ENCODE measurements at regions not wholly inside any gene's neighbourhood (a gene's known extent, or its start where the extent isn't known, plus 50 kb on each side); places are given as distances from the start of the nearest gene placed in this dataset.
A peak's percentile ranks its signal among the peaks of the same experiment; 100 is the strongest.
"Not testable (repeated sequence)": the region's sequence is repeated elsewhere in the genome, so short reads cannot be mapped to it uniquely, and the experiment has no call there.

DNA sequence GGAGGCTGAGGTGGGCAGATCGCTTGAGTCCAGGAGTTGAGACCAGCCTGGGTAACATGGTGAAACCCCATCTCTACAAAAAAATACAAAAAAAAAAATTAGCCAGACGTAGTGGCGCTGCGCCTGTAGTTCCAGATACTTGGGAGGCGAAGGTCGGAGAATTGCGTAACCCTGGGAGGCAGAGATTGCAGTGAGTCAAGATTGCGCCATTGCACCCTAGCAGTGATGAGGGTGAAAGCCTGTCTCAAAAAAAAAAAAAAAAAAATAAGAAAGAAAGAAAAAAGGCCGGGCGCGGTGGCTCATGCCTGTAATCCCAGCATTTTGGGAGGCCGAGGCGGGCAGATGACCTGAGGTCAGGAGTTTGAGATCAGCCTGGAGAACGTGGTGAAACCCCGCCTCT is 85.3 kb upstream of the XIST start:
- not testable (repeated sequence) for TF ChIP-seq HDAC2 (IDR thresholded peaks at IDR 0.05); RFX5 (IDR thresholded peaks at IDR 0.05); PHF8 (IDR thresholded peaks at IDR 0.05; ENCODE audit: borderline replicate concordance, low read depth); SREBF2 (IDR thresholded peaks at IDR 0.05); ZSCAN20 (CRISPR knock-in tag; IDR thresholded peaks at IDR 0.05); HOXB13 (CRISPR knock-in tag; IDR thresholded peaks at IDR 0.05; ENCODE audit: low read depth)
- TF ChIP-seq CEBPB (IDR thresholded peaks at IDR 0.05) (peak; percentile 98 to 99), SMC3 (IDR thresholded peaks at IDR 0.05) (peak; percentile 18; the same call in 1 of the 3 replicates)
- TF ChIP-seq, protein P1, sequence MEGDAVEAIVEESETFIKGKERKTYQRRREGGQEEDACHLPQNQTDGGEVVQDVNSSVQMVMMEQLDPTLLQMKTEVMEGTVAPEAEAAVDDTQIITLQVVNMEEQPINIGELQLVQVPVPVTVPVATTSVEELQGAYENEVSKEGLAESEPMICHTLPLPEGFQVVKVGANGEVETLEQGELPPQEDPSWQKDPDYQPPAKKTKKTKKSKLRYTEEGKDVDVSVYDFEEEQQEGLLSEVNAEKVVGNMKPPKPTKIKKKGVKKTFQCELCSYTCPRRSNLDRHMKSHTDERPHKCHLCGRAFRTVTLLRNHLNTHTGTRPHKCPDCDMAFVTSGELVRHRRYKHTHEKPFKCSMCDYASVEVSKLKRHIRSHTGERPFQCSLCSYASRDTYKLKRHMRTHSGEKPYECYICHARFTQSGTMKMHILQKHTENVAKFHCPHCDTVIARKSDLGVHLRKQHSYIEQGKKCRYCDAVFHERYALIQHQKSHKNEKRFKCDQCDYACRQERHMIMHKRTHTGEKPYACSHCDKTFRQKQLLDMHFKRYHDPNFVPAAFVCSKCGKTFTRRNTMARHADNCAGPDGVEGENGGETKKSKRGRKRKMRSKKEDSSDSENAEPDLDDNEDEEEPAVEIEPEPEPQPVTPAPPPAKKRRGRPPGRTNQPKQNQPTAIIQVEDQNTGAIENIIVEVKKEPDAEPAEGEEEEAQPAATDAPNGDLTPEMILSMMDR (IDR thresholded peaks at IDR 0.05) = not testable (repeated sequence)

All from A549 (cell line).